GM18870 (cell line): ENCODE measurements at regions not wholly inside any gene's neighbourhood (a gene's known extent, or its start where the extent isn't known, plus 50 kb on each side); places are given as distances from the start of the nearest gene placed in this dataset.
A peak's percentile ranks its signal among the peaks of the same experiment; 100 is the strongest.

Experiments
- ATAC-seq: cut with Tn5 transposase; IDR thresholded peaks from one replicate; pipeline ENCODE4 v1.9.1; 2021; ENCODE audit warnings: moderate library complexity; ENCODE audit not compliant: unreplicated experiment

- no peak for ATAC-seq
Observed at GRCh38 chr6:91127752-91128151, 540.9 kb upstream of the MAP3K7 start.

- ATAC-seq = no peak
Observed at GRCh38 chr6:91126876-91127275, 540.0 kb upstream of the MAP3K7 start.

GRCh38 chr6:91117550-91117949, 530.7 kb upstream of the MAP3K7 start:
- no peak for ATAC-seq

- no peak for ATAC-seq
Observed at GRCh38 chr6:91114123-91114708, 527.3 kb upstream of the MAP3K7 start.

- ATAC-seq = no peak
Observed at GRCh38 chr6:91106083-91106482, 519.2 kb upstream of the MAP3K7 start.

GRCh38 chr6:91105532-91105931, 518.7 kb upstream of the MAP3K7 start:
- ATAC-seq = no peak

GRCh38 chr6:91099479-91099878, 512.6 kb upstream of the MAP3K7 start:
- no peak for ATAC-seq

- no peak for ATAC-seq
Observed at GRCh38 chr6:91098006-91098405, 511.1 kb upstream of the MAP3K7 start.

- ATAC-seq = no peak
Observed at GRCh38 chr6:91097364-91097763, 510.5 kb upstream of the MAP3K7 start.

- no peak for ATAC-seq
Observed at GRCh38 chr6:91094806-91095475, 508.1 kb upstream of the MAP3K7 start.

- no peak for ATAC-seq
Observed at GRCh38 chr6:91094341-91094740, 507.5 kb upstream of the MAP3K7 start.

GRCh38 chr6:91088976-91089375, 502.1 kb upstream of the MAP3K7 start:
- ATAC-seq = no peak

- no peak for ATAC-seq
Observed at GRCh38 chr6:91088515-91088914, 501.6 kb upstream of the MAP3K7 start.

- no peak for ATAC-seq
Observed at GRCh38 chr6:91087908-91088307, 501.0 kb upstream of the MAP3K7 start.

- ATAC-seq = no peak
Observed at GRCh38 chr6:91083211-91083610, 496.3 kb upstream of the MAP3K7 start.

- ATAC-seq = no peak
Observed at GRCh38 chr6:91082311-91082832, 495.5 kb upstream of the MAP3K7 start.

GRCh38 chr6:91081452-91082067, 494.7 kb upstream of the MAP3K7 start:
- ATAC-seq = peak; percentile 73

- no peak for ATAC-seq
Observed at GRCh38 chr6:91080871-91081270, 494.0 kb upstream of the MAP3K7 start.

GRCh38 chr6:91079969-91080368, 493.1 kb upstream of the MAP3K7 start:
- no peak for ATAC-seq

- ATAC-seq = no peak
Observed at GRCh38 chr6:91075244-91075976, 488.5 kb upstream of the MAP3K7 start.

GRCh38 chr6:91063362-91063761, 476.5 kb upstream of the MAP3K7 start:
- ATAC-seq = no peak

GRCh38 chr6:91057689-91058088, 470.8 kb upstream of the MAP3K7 start:
- no peak for ATAC-seq
